HG02798 (cell line): ENCODE measurements at regions not wholly inside any gene's neighbourhood (a gene's known extent, or its start where the extent isn't known, plus 50 kb on each side); places are given as distances from the start of the nearest gene placed in this dataset.

Experiments
- ATAC-seq: cut with Tn5 transposase; IDR thresholded peaks from one replicate; pipeline ENCODE4 v1.9.1; 2021; ENCODE audit warnings: mild to moderate bottlenecking; ENCODE audit not compliant: unreplicated experiment, poor library complexity

GRCh38 chr11:33646629-33647028 lies 54.0 kb downstream of the C11orf91 start:
- no peak for ATAC-seq

GRCh38 chr11:33646168-33646567 lies 54.5 kb downstream of the C11orf91 start:
- ATAC-seq: no peak

- no peak for ATAC-seq
Measured at GRCh38 chr11:33645686-33646085, 54.9 kb downstream of the C11orf91 start.

GRCh38 chr11:33643167-33643824 lies 57.3 kb downstream of the C11orf91 start:
- ATAC-seq: no peak

GRCh38 chr11:33642461-33643166 lies 58.0 kb downstream of the C11orf91 start:
- no peak for ATAC-seq

GRCh38 chr11:33640730-33641371 lies 59.8 kb downstream of the C11orf91 start:
- no peak for ATAC-seq

- no peak for ATAC-seq
Measured at GRCh38 chr11:33638608-33639007, 62.0 kb downstream of the C11orf91 start.

- no peak for ATAC-seq
Measured at GRCh38 chr11:33636104-33636503, 64.5 kb downstream of the C11orf91 start.

- ATAC-seq: no peak
Measured at GRCh38 chr11:33635161-33635560, 65.5 kb downstream of the C11orf91 start.

GRCh38 chr11:33634291-33634834 lies 66.3 kb downstream of the C11orf91 start:
- ATAC-seq: no peak

GRCh38 chr11:33633251-33634003 lies 67.2 kb downstream of the C11orf91 start:
- ATAC-seq: no peak

- ATAC-seq: no peak
Measured at GRCh38 chr11:33631749-33632091, 68.9 kb downstream of the C11orf91 start.

- no peak for ATAC-seq
Measured at GRCh38 chr11:33630936-33631748, 69.5 kb downstream of the C11orf91 start.

- no peak for ATAC-seq
Measured at GRCh38 chr11:33624083-33624482, 76.5 kb downstream of the C11orf91 start.

- no peak for ATAC-seq
Measured at GRCh38 chr11:33622806-33623205, 77.8 kb downstream of the C11orf91 start.

GRCh38 chr11:33622186-33622585 lies 78.4 kb downstream of the C11orf91 start:
- no peak for ATAC-seq

GRCh38 chr11:33620423-33621171 lies 80.0 kb downstream of the C11orf91 start:
- no peak for ATAC-seq

GRCh38 chr11:33618956-33619355 lies 81.7 kb downstream of the C11orf91 start:
- no peak for ATAC-seq

- ATAC-seq: no peak
Measured at GRCh38 chr11:33618351-33618710, 82.3 kb downstream of the C11orf91 start.
